Colonic mucosa (tissue), 4 donors: ENCODE measurements at regions not wholly inside any gene's neighbourhood (a gene's known extent, or its start where the extent isn't known, plus 50 kb on each side); places are given as distances from the start of the nearest gene placed in this dataset.

Experiments
- DNase-seq: peaks from one replicate; pipeline ENCODE4 v3.0.0-alpha.2; 2020
- H3K27ac ChIP-seq: fragments of 200-600 bp; one replicate; pipeline ENCODE4 v1.8.0; 2021
- H3K27me3 ChIP-seq: fragments of 200-600 bp; one replicate; pipeline ENCODE4 v1.8.0; 2021
- H3K36me3 ChIP-seq: fragments of 200-600 bp; one replicate; pipeline ENCODE4 v1.8.0; 2021
- H3K4me1 ChIP-seq: fragments of 200-600 bp; one replicate; pipeline ENCODE4 v1.8.0; 2021; ENCODE audit warnings: mild to moderate bottlenecking
- H3K4me3 ChIP-seq: fragments of 200-600 bp; one replicate; pipeline ENCODE4 v1.8.0; 2021
- H3K9ac ChIP-seq, 2 donors: one replicate each; pipeline ENCODE4 v1.7.0; 2013; ENCODE audit warnings: control low read depth in 2 of 2, low read depth in 2 of 2, low read length in 2 of 2
- H3K9me3 ChIP-seq: fragments of 200-600 bp; one replicate; pipeline ENCODE4 v1.8.0; 2021
- CTCF ChIP-seq: fragments of 200-600 bp; IDR thresholded peaks from one replicate; pipeline ENCODE4 v1.8.0; 2022; ENCODE audit warnings: antibody characterized with exemption, mild to moderate bottlenecking
- intact Hi-C: fragments of 100-400 bp; cut with DNase I; formaldehyde crosslinking; loops from one replicate; pipeline ENCODE4 v1.14.1; 2022
- donor health status: healthy.
- donor health status: DM: no; HTN: no; CAD: no.
- donor health status: DM: no; HTN: no; CAD: no.

- H3K4me1 ChIP-seq = no peaks in the 10 kb centered on the region
- H3K27ac ChIP-seq = no peak overlapping the region
- H3K9ac ChIP-seq = no peak overlapping the region
- no peaks in the 10 kb centered on the region for H3K36me3 ChIP-seq
- no peak overlapping the region for H3K4me3 ChIP-seq
- intact Hi-C loops = no loop called here
- no peak for TF ChIP-seq CTCF
- no peak for DNase-seq
- no peaks in the 10 kb centered on the region for H3K9me3 ChIP-seq
- no peaks in the 10 kb centered on the region for H3K27me3 ChIP-seq
These were observed 208.5 kb upstream of the TUT7 start for GRCh38 chr9:86562691-86563090.

GRCh38 chr9:86557918-86558317, 203.7 kb upstream of the TUT7 start:
- Histone ChIP-seq H3K4me3 (no peak overlapping the region), H3K27ac (no peak overlapping the region), H3K9ac (no peak overlapping the region), H3K27me3 (no peaks in the 10 kb centered on the region), H3K9me3 (no peaks in the 10 kb centered on the region), H3K4me1 (no peaks in the 10 kb centered on the region), H3K36me3 (no peaks in the 10 kb centered on the region)
- intact Hi-C loops = no loop called here
- no peak for TF ChIP-seq CTCF
- no peak for DNase-seq

GRCh38 chr9:86557063-86557766, 203.0 kb upstream of the TUT7 start:
- Histone ChIP-seq H3K4me1 (no peaks in the 10 kb centered on the region), H3K9me3 (no peaks in the 10 kb centered on the region), H3K9ac (no peak overlapping the region), H3K27ac (no peak overlapping the region), H3K27me3 (no peaks in the 10 kb centered on the region), H3K4me3 (no peak overlapping the region), H3K36me3 (no peaks in the 10 kb centered on the region)
- intact Hi-C loops = no loop called here
- no peak for TF ChIP-seq CTCF
- DNase-seq = no peak

- no peaks in the 10 kb centered on the region for H3K9me3 ChIP-seq
- no peak for TF ChIP-seq CTCF
- H3K36me3 ChIP-seq = no peaks in the 10 kb centered on the region
- intact Hi-C loops = no loop called here
- DNase-seq = no peak
- H3K4me3 ChIP-seq = no peak overlapping the region
- H3K9ac ChIP-seq = no peak overlapping the region
- no peaks in the 10 kb centered on the region for H3K4me1 ChIP-seq
- H3K27ac ChIP-seq = no peak overlapping the region
- H3K27me3 ChIP-seq = no peaks in the 10 kb centered on the region
These were observed 201.5 kb upstream of the TUT7 start for GRCh38 chr9:86555661-86556060.

GRCh38 chr9:86550401-86550800, 196.2 kb upstream of the TUT7 start:
- Histone ChIP-seq H3K4me3 (no peak overlapping the region), H3K27ac (no peak overlapping the region), H3K36me3 (no peaks in the 10 kb centered on the region), H3K4me1 (no peaks in the 10 kb centered on the region), H3K9me3 (no peaks in the 10 kb centered on the region), H3K27me3 (no peaks in the 10 kb centered on the region), H3K9ac (no peak overlapping the region)
- no peak for DNase-seq
- no peak for TF ChIP-seq CTCF
- intact Hi-C loops = no loop called here
